PFSK-1 (cell line): ENCODE measurements at regions not wholly inside any gene's neighbourhood (a gene's known extent, or its start where the extent isn't known, plus 50 kb on each side); places are given as distances from the start of the nearest gene placed in this dataset.

Source experiments
- FOXP2 ChIP-seq: optimal IDR thresholded peaks from 2 replicates; pipeline ENCODE3; 2011; ENCODE audit warnings: borderline replicate concordance, control low read depth, inconsistent platforms; ENCODE audit not compliant: insufficient read depth; ENCODE audit errors: extremely low read length, extremely low read depth
- POLR2AphosphoS5 ChIP-seq: IDR thresholded peaks from 2 replicates; pipeline ENCODE4 v1.6.1; 2012; ENCODE audit warnings: low read depth, mild to moderate bottlenecking, control low read depth, low read length, moderate library complexity
- SIN3A ChIP-seq: IDR thresholded peaks from 2 replicates; pipeline ENCODE4 v1.6.1; 2012; ENCODE audit warnings: mild to moderate bottlenecking, low read length, moderate library complexity, borderline replicate concordance; ENCODE audit not compliant: insufficient read depth
- TAF1 ChIP-seq: IDR thresholded peaks from 2 replicates; pipeline ENCODE4 v1.6.1; 2012; ENCODE audit warnings: low read length, control low read depth, borderline replicate concordance; ENCODE audit not compliant: insufficient read depth
- TF ChIP-seq, protein P1 (sequence below), 2 experiments: IDR thresholded peaks; 2 replicates each; pipeline versions ENCODE4 v1.6.1 to v1.8.0; 2011 to 2012; ENCODE audit warnings: low read depth in 2 of 2, low read length in 2 of 2, control low read depth in 1 of 2, inconsistent platforms in 1 of 2, mild to moderate bottlenecking in 1 of 2, moderate library complexity in 1 of 2; ENCODE audit not compliant: insufficient read depth in 1 of 2

DNA sequence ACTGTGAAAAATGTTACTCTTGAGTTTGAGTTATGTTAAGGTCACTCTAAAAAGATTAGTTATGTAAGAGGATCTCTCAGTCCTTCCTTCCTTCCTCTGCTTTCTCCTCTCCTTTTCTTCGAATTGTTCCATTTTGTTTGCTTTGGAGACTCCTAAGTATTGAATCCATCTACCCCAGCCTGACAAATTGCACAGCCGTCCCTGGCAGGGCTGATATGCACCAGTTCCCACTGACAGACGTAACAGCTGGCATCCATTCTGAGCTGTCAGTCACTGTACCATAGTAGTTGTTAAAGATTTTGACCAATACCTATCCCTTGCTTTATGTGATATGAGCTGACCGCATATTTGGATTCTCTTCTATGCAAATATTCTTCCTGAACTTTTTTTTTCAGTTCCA, 210.7 kb upstream of the IGFBP7 start:
- TF ChIP-seq FOXP2 (no peak), POLR2AphosphoS5 (no peak)

DNA sequence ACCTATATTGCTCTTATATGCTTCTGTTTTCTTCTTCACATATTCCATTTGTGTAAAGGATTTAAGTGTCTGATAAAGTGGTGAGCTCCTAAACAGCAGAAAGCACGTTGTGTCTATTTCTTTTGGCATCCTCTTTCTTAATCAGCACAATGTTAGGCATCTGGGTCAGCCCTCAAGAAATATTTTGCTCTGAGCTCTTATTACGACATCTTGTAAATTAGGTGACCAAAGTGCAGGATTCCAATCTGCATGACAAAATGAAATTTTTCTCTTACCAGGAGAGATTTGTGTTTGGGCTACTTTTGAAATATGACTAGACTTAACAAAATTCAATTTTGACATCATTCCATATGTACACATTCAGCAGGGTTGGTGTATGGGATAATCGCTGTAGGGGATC, 210.0 kb upstream of the IGFBP7 start:
- TF ChIP-seq POLR2AphosphoS5 (no peak), SIN3A (no peak), TAF1 (no peak), FOXP2 (no peak)
- TF ChIP-seq, protein P1, sequence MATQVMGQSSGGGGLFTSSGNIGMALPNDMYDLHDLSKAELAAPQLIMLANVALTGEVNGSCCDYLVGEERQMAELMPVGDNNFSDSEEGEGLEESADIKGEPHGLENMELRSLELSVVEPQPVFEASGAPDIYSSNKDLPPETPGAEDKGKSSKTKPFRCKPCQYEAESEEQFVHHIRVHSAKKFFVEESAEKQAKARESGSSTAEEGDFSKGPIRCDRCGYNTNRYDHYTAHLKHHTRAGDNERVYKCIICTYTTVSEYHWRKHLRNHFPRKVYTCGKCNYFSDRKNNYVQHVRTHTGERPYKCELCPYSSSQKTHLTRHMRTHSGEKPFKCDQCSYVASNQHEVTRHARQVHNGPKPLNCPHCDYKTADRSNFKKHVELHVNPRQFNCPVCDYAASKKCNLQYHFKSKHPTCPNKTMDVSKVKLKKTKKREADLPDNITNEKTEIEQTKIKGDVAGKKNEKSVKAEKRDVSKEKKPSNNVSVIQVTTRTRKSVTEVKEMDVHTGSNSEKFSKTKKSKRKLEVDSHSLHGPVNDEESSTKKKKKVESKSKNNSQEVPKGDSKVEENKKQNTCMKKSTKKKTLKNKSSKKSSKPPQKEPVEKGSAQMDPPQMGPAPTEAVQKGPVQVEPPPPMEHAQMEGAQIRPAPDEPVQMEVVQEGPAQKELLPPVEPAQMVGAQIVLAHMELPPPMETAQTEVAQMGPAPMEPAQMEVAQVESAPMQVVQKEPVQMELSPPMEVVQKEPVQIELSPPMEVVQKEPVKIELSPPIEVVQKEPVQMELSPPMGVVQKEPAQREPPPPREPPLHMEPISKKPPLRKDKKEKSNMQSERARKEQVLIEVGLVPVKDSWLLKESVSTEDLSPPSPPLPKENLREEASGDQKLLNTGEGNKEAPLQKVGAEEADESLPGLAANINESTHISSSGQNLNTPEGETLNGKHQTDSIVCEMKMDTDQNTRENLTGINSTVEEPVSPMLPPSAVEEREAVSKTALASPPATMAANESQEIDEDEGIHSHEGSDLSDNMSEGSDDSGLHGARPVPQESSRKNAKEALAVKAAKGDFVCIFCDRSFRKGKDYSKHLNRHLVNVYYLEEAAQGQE (IDR thresholded peaks at IDR 0.05; ENCODE audit: insufficient read depth in 1 of 2, low read depth in 2 of 2, low read length in 2 of 2): no peak

DNA sequence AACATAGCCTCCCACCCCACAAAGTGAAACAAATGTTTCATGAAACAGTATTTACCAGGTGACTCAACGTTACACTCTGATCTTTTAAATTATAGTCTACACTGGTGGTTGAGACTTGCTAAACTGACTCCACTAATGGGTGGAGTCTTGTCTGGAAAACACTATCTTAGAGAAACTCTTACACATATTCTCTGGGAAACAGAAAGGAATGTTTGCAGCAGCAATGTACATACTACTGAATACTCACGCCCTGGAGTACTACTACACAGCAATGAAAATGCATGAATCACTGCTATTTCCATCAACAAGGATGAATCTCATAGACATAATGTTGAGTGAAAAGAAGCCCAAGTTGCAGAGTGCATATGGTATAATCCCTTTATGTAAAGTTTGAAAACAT, 208.5 kb upstream of the IGFBP7 start:
- TF ChIP-seq, protein P1 (IDR thresholded peaks at IDR 0.05; ENCODE audit: insufficient read depth in 1 of 2, low read depth in 2 of 2, low read length in 2 of 2): no peak
- TF ChIP-seq TAF1: no peak

GRCh38 chr4:57314636-57315035, 204.5 kb upstream of the IGFBP7 start:
- TF ChIP-seq FOXP2 (no peak), SIN3A (no peak), TAF1 (no peak)
- TF ChIP-seq, protein P1 (IDR thresholded peaks at IDR 0.05; ENCODE audit: insufficient read depth in 1 of 2, low read depth in 2 of 2, low read length in 2 of 2): no peak

GRCh38 chr4:57312296-57312695, 202.1 kb upstream of the IGFBP7 start:
- TF ChIP-seq SIN3A (no peak), POLR2AphosphoS5 (no peak), FOXP2 (no peak), TAF1 (no peak)
- TF ChIP-seq, protein P1 (IDR thresholded peaks at IDR 0.05; ENCODE audit: insufficient read depth in 1 of 2, low read depth in 2 of 2, low read length in 2 of 2): no peak

DNA sequence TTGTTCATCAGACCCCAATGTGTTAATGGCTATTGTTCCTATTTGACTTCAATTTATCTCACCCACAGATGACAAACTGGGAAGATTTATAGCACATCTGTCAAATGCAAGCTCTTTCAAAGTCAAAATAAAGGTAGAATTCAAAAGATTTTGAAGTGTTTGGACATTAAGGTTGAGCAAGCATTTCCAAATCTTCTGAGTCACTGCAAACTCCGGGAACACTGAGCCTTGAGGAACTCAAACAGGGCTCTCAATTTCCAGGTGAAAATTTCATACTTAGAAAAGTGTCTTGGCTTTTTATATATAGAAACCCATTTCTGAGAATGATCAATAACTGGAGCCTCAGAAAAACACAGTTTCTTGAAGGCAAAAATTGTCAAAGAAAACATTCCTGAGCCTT, 199.5 kb upstream of the IGFBP7 start:
- TF ChIP-seq POLR2AphosphoS5 (no peak), TAF1 (no peak), SIN3A (no peak), FOXP2 (no peak)
- TF ChIP-seq, protein P1 (IDR thresholded peaks at IDR 0.05; ENCODE audit: insufficient read depth in 1 of 2, low read depth in 2 of 2, low read length in 2 of 2): no peak
